ENCODE measurements at regions not wholly inside any gene's neighbourhood (a gene's known extent, or its start where the extent isn't known, plus 50 kb on each side); places are given as distances from the start of the nearest gene placed in this dataset.
A peak's percentile ranks its signal among the peaks of the same experiment; 100 is the strongest.

GRCh38 chr2:137910641-137911040 lies 53.6 kb upstream of the HNMT start:
- TF ChIP-seq, protein P1, sequence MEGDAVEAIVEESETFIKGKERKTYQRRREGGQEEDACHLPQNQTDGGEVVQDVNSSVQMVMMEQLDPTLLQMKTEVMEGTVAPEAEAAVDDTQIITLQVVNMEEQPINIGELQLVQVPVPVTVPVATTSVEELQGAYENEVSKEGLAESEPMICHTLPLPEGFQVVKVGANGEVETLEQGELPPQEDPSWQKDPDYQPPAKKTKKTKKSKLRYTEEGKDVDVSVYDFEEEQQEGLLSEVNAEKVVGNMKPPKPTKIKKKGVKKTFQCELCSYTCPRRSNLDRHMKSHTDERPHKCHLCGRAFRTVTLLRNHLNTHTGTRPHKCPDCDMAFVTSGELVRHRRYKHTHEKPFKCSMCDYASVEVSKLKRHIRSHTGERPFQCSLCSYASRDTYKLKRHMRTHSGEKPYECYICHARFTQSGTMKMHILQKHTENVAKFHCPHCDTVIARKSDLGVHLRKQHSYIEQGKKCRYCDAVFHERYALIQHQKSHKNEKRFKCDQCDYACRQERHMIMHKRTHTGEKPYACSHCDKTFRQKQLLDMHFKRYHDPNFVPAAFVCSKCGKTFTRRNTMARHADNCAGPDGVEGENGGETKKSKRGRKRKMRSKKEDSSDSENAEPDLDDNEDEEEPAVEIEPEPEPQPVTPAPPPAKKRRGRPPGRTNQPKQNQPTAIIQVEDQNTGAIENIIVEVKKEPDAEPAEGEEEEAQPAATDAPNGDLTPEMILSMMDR (IDR thresholded peaks at IDR 0.05), result peak in 2 of 3 experiments; percentile 49 to 55
- no peak for TF ChIP-seq POLR2A (IDR thresholded peaks at IDR 0.05)
